NT2/D1 (cell line): ENCODE measurements at regions not wholly inside any gene's neighbourhood (a gene's known extent, or its start where the extent isn't known, plus 50 kb on each side); places are given as distances from the start of the nearest gene placed in this dataset.

Experiments used
- SUZ12 ChIP-seq: IDR thresholded peaks from 2 replicates; pipeline ENCODE4 v1.6.1; 2011; ENCODE audit not compliant: insufficient read length, insufficient read depth; ENCODE audit errors: extremely low read depth
- YY1 ChIP-seq: IDR thresholded peaks from 2 replicates; pipeline ENCODE4 v1.6.1; 2011; ENCODE audit not compliant: insufficient read length, insufficient read depth

GRCh38 chr13:61135583-61135982, 280.1 kb downstream of the PCDH20 start:
- TF ChIP-seq YY1 (no peak), SUZ12 (no peak)
